ENCODE measurements at regions not wholly inside any gene's neighbourhood (a gene's known extent, or its start where the extent isn't known, plus 50 kb on each side); places are given as distances from the start of the nearest gene placed in this dataset.

GRCh38 chr9:109967651-109968642, 187.9 kb downstream of the PALM2AKAP2 start (continued):
- TF ChIP-seq RAD21 (IDR thresholded peaks at IDR 0.05; ENCODE audit: insufficient read depth, low read depth, low read length) (no peak), ELK1 (IDR thresholded peaks at IDR 0.05; ENCODE audit: low read depth, low read length) (no peak), PBX3 (IDR thresholded peaks at IDR 0.05; ENCODE audit: insufficient replicate concordance, low read depth, low read length) (peak; percentile 8), SMC3 (IDR thresholded peaks at IDR 0.05; ENCODE audit: borderline replicate concordance, low read length) (no peak; the same call in 1 of the 2 replicates), RAD51 (IDR thresholded peaks at IDR 0.05) (no peak), STAT1 (conservative IDR thresholded peaks at IDR 0.05) (no peak), YY1 (IDR thresholded peaks at IDR 0.05; ENCODE audit: low read depth, low read length) (peak; percentile 76), ATF7 (IDR thresholded peaks at IDR 0.05; ENCODE audit: low read depth) (peak; percentile 61), BCLAF1 (IDR thresholded peaks at IDR 0.05) (no peak), KAT2A (conservative IDR thresholded peaks at IDR 0.05; ENCODE audit: control insufficient read depth, low read depth, low read length) (no peak), SIN3A (IDR thresholded peaks at IDR 0.05; ENCODE audit: low read depth, low read length) (no peak), BMI1 (IDR thresholded peaks at IDR 0.05; ENCODE audit: borderline replicate concordance) (peak; percentile 81), HDAC6 (IDR thresholded peaks at IDR 0.05; ENCODE audit: unreplicated experiment) (no peak), FOXK2 (IDR thresholded peaks at IDR 0.05) (no peak), POLR2AphosphoS2 (IDR thresholded peaks at IDR 0.05; ENCODE audit: low read depth, low read length) (no peak), EGR1 (IDR thresholded peaks at IDR 0.05; ENCODE audit: borderline replicate concordance in 1 of 2, low read depth in 2 of 2, low read length in 2 of 2) (no peak), TAF1 (IDR thresholded peaks at IDR 0.05; ENCODE audit: borderline replicate concordance, low read depth, low read length) (peak; percentile 61; the same call in 1 of the 2 replicates), ZNF217 (IDR thresholded peaks at IDR 0.05) (peak; percentile 83; the same call in 1 of the 2 replicates), NR2C1 (IDR thresholded peaks at IDR 0.05) (no peak), HCFC1 (IDR thresholded peaks at IDR 0.05; ENCODE audit: low read length) (no peak), BRCA1 (IDR thresholded peaks at IDR 0.05; ENCODE audit: low read depth, low read length) (no peak), MYC (IDR thresholded peaks at IDR 0.05; ENCODE audit: insufficient read depth, insufficient read length, insufficient replicate concordance, low read length, severe bottlenecking) (no peak), SP1 (IDR thresholded peaks at IDR 0.05; ENCODE audit: low read depth, low read length) (peak; percentile 80), MYB (IDR thresholded peaks at IDR 0.05; ENCODE audit: borderline replicate concordance, low read depth, low read length) (no peak), LARP7 (IDR thresholded peaks at IDR 0.05) (no peak), ZNF622 (IDR thresholded peaks at IDR 0.05) (no peak), SUZ12 (IDR thresholded peaks at IDR 0.05; ENCODE audit: unreplicated experiment) (no peak)
